ENCODE measurements at regions not wholly inside any gene's neighbourhood (a gene's known extent, or its start where the extent isn't known, plus 50 kb on each side); places are given as distances from the start of the nearest gene placed in this dataset.

- DNase-seq (ENCODE audit: low read depth) = no peak
These were observed 137.2 kb upstream of the SUCLG2 start for GRCh38 chr3:67791620-67792019.

GRCh38 chr3:67790043-67790442 lies 135.6 kb upstream of the SUCLG2 start:
- peak; percentile 51 for DNase-seq (ENCODE audit: low read depth)

GRCh38 chr3:67788396-67788795 lies 134.0 kb upstream of the SUCLG2 start:
- DNase-seq (ENCODE audit: low read depth) = no peak

GRCh38 chr3:67783281-67784250 lies 129.2 kb upstream of the SUCLG2 start:
- no peak for DNase-seq (ENCODE audit: low read depth)

- no peak for DNase-seq (ENCODE audit: low read depth)
These were observed 127.5 kb upstream of the SUCLG2 start for GRCh38 chr3:67781871-67782270.

GRCh38 chr3:67781218-67781617 lies 126.8 kb upstream of the SUCLG2 start:
- DNase-seq (ENCODE audit: low read depth) = no peak

GRCh38 chr3:67774676-67775075 lies 120.3 kb upstream of the SUCLG2 start:
- DNase-seq (ENCODE audit: low read depth) = no peak

- DNase-seq (ENCODE audit: low read depth) = no peak
These were observed 111.2 kb upstream of the SUCLG2 start for GRCh38 chr3:67765575-67765974.

GRCh38 chr3:67745296-67745695 lies 90.9 kb upstream of the SUCLG2 start:
- DNase-seq (ENCODE audit: low read depth) = no peak

- DNase-seq (ENCODE audit: low read depth) = no peak
These were observed 90.3 kb upstream of the SUCLG2 start for GRCh38 chr3:67744699-67745098.

GRCh38 chr3:67739851-67740250 lies 85.4 kb upstream of the SUCLG2 start:
- no peak for DNase-seq (ENCODE audit: low read depth)

GRCh38 chr3:67737906-67738865 lies 83.8 kb upstream of the SUCLG2 start:
- no peak for DNase-seq (ENCODE audit: low read depth)

GRCh38 chr3:67737140-67737539 lies 82.7 kb upstream of the SUCLG2 start:
- no peak for DNase-seq (ENCODE audit: low read depth)

- DNase-seq (ENCODE audit: low read depth) = no peak
These were observed 79.0 kb upstream of the SUCLG2 start for GRCh38 chr3:67733269-67733950.

- DNase-seq (ENCODE audit: low read depth) = no peak
These were observed 70.0 kb upstream of the SUCLG2 start for GRCh38 chr3:67724434-67724833.

- no peak for DNase-seq (ENCODE audit: low read depth)
These were observed 69.5 kb upstream of the SUCLG2 start for GRCh38 chr3:67723863-67724262.

GRCh38 chr3:67719333-67719732 lies 64.9 kb upstream of the SUCLG2 start:
- no peak for DNase-seq (ENCODE audit: low read depth)

- no peak for DNase-seq (ENCODE audit: low read depth)
These were observed 61.6 kb upstream of the SUCLG2 start for GRCh38 chr3:67715971-67716370.

GRCh38 chr3:67713764-67714469 lies 59.5 kb upstream of the SUCLG2 start:
- no peak for DNase-seq (ENCODE audit: low read depth)

- no peak for DNase-seq (ENCODE audit: low read depth)
These were observed 57.8 kb upstream of the SUCLG2 start for GRCh38 chr3:67712259-67712658.

GRCh38 chr3:67710396-67710795 lies 56.0 kb upstream of the SUCLG2 start:
- no peak for DNase-seq (ENCODE audit: low read depth)

Data from stimulated activated CD8-positive, alpha-beta memory T cell treated with anti-CD3 and anti-CD28 coated beads, Interleukin-15, amount 100 ng/mL, for 1 hour (primary cell).